ENCODE measurements at regions not wholly inside any gene's neighbourhood (a gene's known extent, or its start where the extent isn't known, plus 50 kb on each side); places are given as distances from the start of the nearest gene placed in this dataset.
A peak's percentile ranks its signal among the peaks of the same experiment; 100 is the strongest.

DNA sequence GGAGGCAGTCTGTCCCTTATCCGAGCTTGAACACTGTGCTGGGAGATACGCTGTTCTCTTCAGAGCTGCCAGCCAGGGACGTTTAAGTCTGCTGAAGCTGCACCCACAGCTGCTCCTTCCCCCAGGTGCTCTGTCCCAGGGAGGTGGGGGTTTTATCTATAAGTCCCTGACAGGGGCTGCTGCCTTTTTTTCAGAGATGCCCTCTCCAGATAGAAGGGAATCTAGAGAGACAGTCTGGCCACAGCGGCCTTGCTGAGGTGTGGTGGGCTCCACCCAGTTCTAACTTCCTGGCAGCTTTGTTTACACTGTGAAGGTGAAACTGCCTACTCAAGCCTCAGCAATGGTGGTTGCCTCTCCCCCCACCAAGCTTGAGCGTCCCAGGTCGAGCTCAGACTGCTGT, 319.9 kb upstream of the GRM7 start:
- TF ChIP-seq, protein P1, sequence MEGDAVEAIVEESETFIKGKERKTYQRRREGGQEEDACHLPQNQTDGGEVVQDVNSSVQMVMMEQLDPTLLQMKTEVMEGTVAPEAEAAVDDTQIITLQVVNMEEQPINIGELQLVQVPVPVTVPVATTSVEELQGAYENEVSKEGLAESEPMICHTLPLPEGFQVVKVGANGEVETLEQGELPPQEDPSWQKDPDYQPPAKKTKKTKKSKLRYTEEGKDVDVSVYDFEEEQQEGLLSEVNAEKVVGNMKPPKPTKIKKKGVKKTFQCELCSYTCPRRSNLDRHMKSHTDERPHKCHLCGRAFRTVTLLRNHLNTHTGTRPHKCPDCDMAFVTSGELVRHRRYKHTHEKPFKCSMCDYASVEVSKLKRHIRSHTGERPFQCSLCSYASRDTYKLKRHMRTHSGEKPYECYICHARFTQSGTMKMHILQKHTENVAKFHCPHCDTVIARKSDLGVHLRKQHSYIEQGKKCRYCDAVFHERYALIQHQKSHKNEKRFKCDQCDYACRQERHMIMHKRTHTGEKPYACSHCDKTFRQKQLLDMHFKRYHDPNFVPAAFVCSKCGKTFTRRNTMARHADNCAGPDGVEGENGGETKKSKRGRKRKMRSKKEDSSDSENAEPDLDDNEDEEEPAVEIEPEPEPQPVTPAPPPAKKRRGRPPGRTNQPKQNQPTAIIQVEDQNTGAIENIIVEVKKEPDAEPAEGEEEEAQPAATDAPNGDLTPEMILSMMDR (conservative IDR thresholded peaks at IDR 0.05) = no peak
- TF ChIP-seq EZH2 (IDR thresholded peaks at IDR 0.05; ENCODE audit: low read depth) = no peak
- Histone ChIP-seq H3K27ac (no peak overlapping the region), H3F3A (ENCODE audit: insufficient read depth, low read depth) (no peaks in the 10 kb centered on the region), H2AFZ (no peak overlapping the region), H3K4me1 (replicated peaks; ENCODE audit: insufficient read depth) (no peaks in the 10 kb centered on the region), H3K4me3 (no peak overlapping the region), H3K27me3 (ENCODE audit: insufficient read depth, low read depth) (no peaks in the 10 kb centered on the region), H3K4me2 (0 out of 2 replicates have a peak overlapping the region, but pooled peaks have one; percentile 3), H3K36me3 (ENCODE audit: low read depth) (no peaks in the 10 kb centered on the region), H3K9me2 (ENCODE audit: insufficient read depth) (no peaks in the 10 kb centered on the region), H4K20me1 (ENCODE audit: insufficient read depth) (no peaks in the 10 kb centered on the region), H3K9me3 (ENCODE audit: insufficient read depth, low read depth) (no peaks in the 10 kb centered on the region; the same call in 1 of the 2 replicates), H3K79me2 (ENCODE audit: low read depth) (no peaks in the 10 kb centered on the region)
- no TSS peak for BruUV-seq (replicated peaks)
- intact Hi-C loops (cut with micrococcal nuclease; ENCODE audit: unreplicated experiment) = no loop called here
- ChIA-PET CTCF (no interaction called here), POLR2A (ENCODE audit: unreplicated experiment) (no interaction called here)
- peak in 1 of 2 experiments; percentile 11 for DNase-seq

DNA sequence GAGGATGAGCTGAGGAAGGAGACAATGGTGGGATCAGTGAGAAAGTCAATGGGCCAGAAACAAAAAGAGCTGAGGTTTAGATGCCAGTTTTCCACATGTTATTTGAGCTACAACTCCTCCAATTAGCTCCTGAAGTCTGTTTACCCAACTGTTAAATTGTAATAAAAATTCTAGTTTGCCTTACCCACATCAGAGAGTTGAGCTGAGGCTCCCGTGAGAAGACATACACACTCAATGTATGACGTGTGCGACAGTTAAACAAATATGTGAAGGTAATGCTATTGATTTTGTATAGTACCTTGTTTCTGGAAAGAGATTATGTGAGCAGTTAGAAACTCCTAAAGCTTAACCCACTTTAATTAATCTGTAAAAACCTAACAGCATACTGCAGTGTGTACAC, 318.1 kb upstream of the GRM7 start:
- no peaks in the 10 kb centered on the region for H3K79me2 ChIP-seq (ENCODE audit: low read depth)
- no peaks in the 10 kb centered on the region for H3K27me3 ChIP-seq (ENCODE audit: insufficient read depth, low read depth)
- H3K9me3 ChIP-seq (ENCODE audit: insufficient read depth, low read depth) = no peaks in the 10 kb centered on the region; the same call in 1 of the 2 replicates
- H3F3A ChIP-seq (ENCODE audit: insufficient read depth, low read depth) = no peaks in the 10 kb centered on the region
- H3K4me2 ChIP-seq = no peak overlapping the region
- H3K36me3 ChIP-seq (ENCODE audit: low read depth) = no peaks in the 10 kb centered on the region
- CTCF ChIA-PET = no interaction called here
- H3K27ac ChIP-seq = no peak overlapping the region
- H2AFZ ChIP-seq = no peak overlapping the region
- H3K4me1 ChIP-seq (replicated peaks; ENCODE audit: insufficient read depth) = no peaks in the 10 kb centered on the region
- intact Hi-C loops (cut with micrococcal nuclease; ENCODE audit: unreplicated experiment) = no loop called here
- H3K9me2 ChIP-seq (ENCODE audit: insufficient read depth) = no peaks in the 10 kb centered on the region
- no peak for TF ChIP-seq EZH2 (IDR thresholded peaks at IDR 0.05; ENCODE audit: low read depth)
- TF ChIP-seq, protein P1 (conservative IDR thresholded peaks at IDR 0.05) = no peak
- H3K4me3 ChIP-seq = no peak overlapping the region
- no TSS peak for BruUV-seq (replicated peaks)
- no peaks in the 10 kb centered on the region for H4K20me1 ChIP-seq (ENCODE audit: insufficient read depth)
- DNase-seq = no peak
- POLR2A ChIA-PET (ENCODE audit: unreplicated experiment) = no interaction called here

DNA sequence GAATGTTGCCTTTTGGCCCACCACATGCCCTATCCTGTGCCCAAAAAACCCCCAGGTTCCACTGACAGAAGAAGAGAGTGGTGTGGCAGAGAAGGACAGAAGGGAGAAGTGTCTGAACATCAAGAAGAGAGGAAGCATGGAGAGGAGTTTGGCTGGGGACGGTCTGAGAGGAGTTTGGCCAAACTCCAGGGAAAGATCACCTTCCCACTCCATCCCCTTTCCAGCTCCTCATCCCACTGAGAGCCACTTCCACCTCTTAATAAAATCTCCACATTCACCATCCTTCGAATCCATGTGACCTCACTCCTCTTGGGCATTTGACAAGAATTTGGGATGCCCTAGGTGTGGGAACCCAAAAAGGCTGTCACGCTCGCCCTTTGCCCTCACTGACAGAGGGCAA, 311.6 kb upstream of the GRM7 start:
- Histone ChIP-seq H3K79me2 (ENCODE audit: low read depth) (no peaks in the 10 kb centered on the region), H3K4me3 (no peak overlapping the region), H3K36me3 (ENCODE audit: low read depth) (no peaks in the 10 kb centered on the region), H4K20me1 (ENCODE audit: insufficient read depth) (no peaks in the 10 kb centered on the region), H3K9me3 (ENCODE audit: insufficient read depth, low read depth) (no peaks in the 10 kb centered on the region), H3K4me2 (no peak overlapping the region), H3K4me1 (replicated peaks; ENCODE audit: insufficient read depth) (no peaks in the 10 kb centered on the region), H3F3A (ENCODE audit: insufficient read depth, low read depth) (no peaks in the 10 kb centered on the region), H3K9me2 (ENCODE audit: insufficient read depth) (no peaks in the 10 kb centered on the region), H3K27me3 (ENCODE audit: insufficient read depth, low read depth) (no peaks in the 10 kb centered on the region), H3K27ac (no peak overlapping the region), H2AFZ (no peak overlapping the region)
- POLR2A ChIA-PET (ENCODE audit: unreplicated experiment) = no interaction called here
- intact Hi-C loops (cut with micrococcal nuclease; ENCODE audit: unreplicated experiment) = no loop called here
- CTCF ChIA-PET = no interaction called here
- TF ChIP-seq, protein P1 (conservative IDR thresholded peaks at IDR 0.05) = no peak
- TF ChIP-seq EZH2 (IDR thresholded peaks at IDR 0.05; ENCODE audit: low read depth) = no peak
- DNase-seq = no peak
- no TSS peak for BruUV-seq (replicated peaks)
